A673 (cell line): ENCODE measurements at regions not wholly inside any gene's neighbourhood (a gene's known extent, or its start where the extent isn't known, plus 50 kb on each side); places are given as distances from the start of the nearest gene placed in this dataset.

ENCODE experiments used
- BruUV-seq: library from RNA; stranded (reverse); fragments of 400-500 nt; replicated peaks from 2 replicates; lab custom pipeline; 2021; lab: Mats Ljungman, UMichigan
- CTCF ChIA-PET: fragments of 300-600 bp; sonication (Branson Sonifier 250); formaldehyde crosslinking; loops from one replicate; lab custom pipeline; 2022; ENCODE audit warnings: antibody characterized with exemption; lab: Charles Lee
- POLR2A ChIA-PET: fragments of 300-600 bp; sonication (Branson Sonifier 250); formaldehyde crosslinking; loops from one replicate; lab custom pipeline; 2022; ENCODE audit warnings: antibody characterized with exemption; ENCODE audit not compliant: low non-redundant PET; lab: Charles Lee
- DNase-seq: peaks from one replicate; pipeline ENCODE4 v3.0.0-alpha.2; 2015; ENCODE audit warnings: low spot score
- H3K27ac ChIP-seq: fragments of 200-600 bp; sonication (generic); 2 replicates; pipeline ENCODE4 v1.5.1; 2016; ENCODE audit warnings: mixed run types, low read depth, mild to moderate bottlenecking, mixed read lengths, antibody characterized with exemption, low read length; ENCODE audit not compliant: poor library complexity, severe bottlenecking
- H3K27me3 ChIP-seq: fragments of 200-600 bp; sonication (generic); replicated peaks from 2 replicates; pipeline ENCODE4 v1.6.1; 2017; ENCODE audit warnings: mixed run types, low read depth, mild to moderate bottlenecking, mixed read lengths, antibody characterized with exemption, low read length; ENCODE audit not compliant: insufficient read depth, poor library complexity
- H3K36me3 ChIP-seq: fragments of 200-600 bp; sonication (generic); 2 replicates; pipeline ENCODE4 v1.6.1; 2016; ENCODE audit warnings: mixed run types, mild to moderate bottlenecking, mixed read lengths, antibody characterized with exemption, low read length; ENCODE audit not compliant: insufficient read depth, poor library complexity, severe bottlenecking
- H3K4me1 ChIP-seq: fragments of 200-600 bp; sonication (generic); 2 replicates; pipeline ENCODE4 v1.6.1; 2017; ENCODE audit warnings: mixed run types, mild to moderate bottlenecking, mixed read lengths, antibody characterized with exemption, low read length; ENCODE audit not compliant: insufficient read depth, poor library complexity, severe bottlenecking
- H3K4me3 ChIP-seq: fragments of 200-600 bp; sonication (generic); 2 replicates; pipeline ENCODE4 v1.5.1; 2016; ENCODE audit warnings: low read depth, mixed run types, mild to moderate bottlenecking, mixed read lengths, low read length; ENCODE audit not compliant: poor library complexity, severe bottlenecking
- H3K9me3 ChIP-seq: fragments of 200-600 bp; sonication (generic); 2 replicates; pipeline ENCODE4 v1.6.1; 2016; ENCODE audit warnings: mixed run types, low read depth, mild to moderate bottlenecking, mixed read lengths, antibody characterized with exemption, low read length; ENCODE audit not compliant: poor library complexity, severe bottlenecking
- EZH2 ChIP-seq: fragments of 200-600 bp; sonication (generic); IDR thresholded peaks from 2 replicates; pipeline ENCODE4 v1.6.1; 2017; ENCODE audit warnings: borderline replicate concordance, low read depth, mild to moderate bottlenecking, mixed read lengths, antibody characterized with exemption, low read length; ENCODE audit not compliant: poor library complexity, severe bottlenecking
- intact Hi-C: fragments of 100-400 bp; cut with micrococcal nuclease; formaldehyde crosslinking; loops from one replicate; pipeline ENCODE4 v1.10.0; 2022; ENCODE audit not compliant: unreplicated experiment
- TF ChIP-seq, protein P1 (sequence below): fragments of 300-800, 200-600 bp; sonication (generic); conservative IDR thresholded peaks from 2 replicates; pipeline ENCODE4 v1.5.1; 2017; ENCODE audit warnings: low read depth, mild to moderate bottlenecking, antibody characterized with exemption, low read length, moderate library complexity, mixed read lengths

DNA sequence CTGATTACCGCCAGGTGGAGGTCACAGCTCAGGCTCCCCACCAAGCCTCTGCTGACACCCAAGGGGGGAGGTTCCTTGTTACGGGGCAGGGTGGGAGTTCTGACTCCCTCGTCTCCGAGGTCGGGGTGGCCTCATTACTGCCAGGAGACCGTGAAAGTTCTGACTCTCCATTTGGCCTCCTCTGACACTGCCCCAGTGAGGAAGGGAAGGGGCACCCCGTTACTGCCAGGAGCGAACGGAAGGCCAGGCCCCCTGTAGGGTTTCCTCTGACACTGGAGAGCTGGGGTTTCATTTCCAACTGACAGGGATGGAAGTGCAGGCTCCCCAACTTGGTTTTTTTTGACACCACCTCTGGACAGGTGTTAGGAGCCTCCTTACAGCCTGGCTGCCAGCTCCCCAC is 138.1 kb upstream of the EEPD1 start:
- DNase-seq = no peak
- Histone ChIP-seq H3K9me3 (no peaks in the 10 kb centered on the region), H3K27ac (no peak overlapping the region), H3K36me3 (no peaks in the 10 kb centered on the region), H3K4me3 (no peak overlapping the region), H3K4me1 (peaks cover 6% of the 10 kb centered on the region), H3K27me3 (no peaks in the 10 kb centered on the region)
- CTCF ChIA-PET = no interaction called here
- TF ChIP-seq EZH2 = no peak
- TF ChIP-seq, protein P1, sequence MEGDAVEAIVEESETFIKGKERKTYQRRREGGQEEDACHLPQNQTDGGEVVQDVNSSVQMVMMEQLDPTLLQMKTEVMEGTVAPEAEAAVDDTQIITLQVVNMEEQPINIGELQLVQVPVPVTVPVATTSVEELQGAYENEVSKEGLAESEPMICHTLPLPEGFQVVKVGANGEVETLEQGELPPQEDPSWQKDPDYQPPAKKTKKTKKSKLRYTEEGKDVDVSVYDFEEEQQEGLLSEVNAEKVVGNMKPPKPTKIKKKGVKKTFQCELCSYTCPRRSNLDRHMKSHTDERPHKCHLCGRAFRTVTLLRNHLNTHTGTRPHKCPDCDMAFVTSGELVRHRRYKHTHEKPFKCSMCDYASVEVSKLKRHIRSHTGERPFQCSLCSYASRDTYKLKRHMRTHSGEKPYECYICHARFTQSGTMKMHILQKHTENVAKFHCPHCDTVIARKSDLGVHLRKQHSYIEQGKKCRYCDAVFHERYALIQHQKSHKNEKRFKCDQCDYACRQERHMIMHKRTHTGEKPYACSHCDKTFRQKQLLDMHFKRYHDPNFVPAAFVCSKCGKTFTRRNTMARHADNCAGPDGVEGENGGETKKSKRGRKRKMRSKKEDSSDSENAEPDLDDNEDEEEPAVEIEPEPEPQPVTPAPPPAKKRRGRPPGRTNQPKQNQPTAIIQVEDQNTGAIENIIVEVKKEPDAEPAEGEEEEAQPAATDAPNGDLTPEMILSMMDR = no peak
- POLR2A ChIA-PET = no interaction called here
- no TSS peak for BruUV-seq
- intact Hi-C loops = no loop called here

DNA sequence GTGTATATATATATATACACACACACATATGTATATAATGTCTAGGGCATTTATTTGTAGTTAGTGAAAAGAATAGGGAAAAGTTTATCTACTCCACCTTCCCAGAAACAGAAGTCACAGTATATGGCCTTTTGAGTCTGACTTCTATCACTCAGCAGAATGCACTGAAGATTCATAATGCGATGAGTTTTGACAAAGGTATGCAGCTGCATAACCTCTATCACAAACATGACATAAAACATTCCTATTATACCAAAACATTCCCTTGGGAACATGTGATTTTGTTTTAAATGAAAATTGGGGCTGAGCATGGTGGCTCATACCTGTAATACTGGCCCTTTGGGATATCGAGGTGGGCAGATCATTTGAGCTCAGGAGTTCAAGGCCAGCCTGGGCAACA is 137.3 kb upstream of the EEPD1 start:
- no peak overlapping the region for H3K4me3 ChIP-seq
- no peaks in the 10 kb centered on the region for H3K9me3 ChIP-seq
- POLR2A ChIA-PET = no interaction called here
- no peak overlapping the region for H3K27ac ChIP-seq
- BruUV-seq = no TSS peak
- CTCF ChIA-PET = no interaction called here
- no peaks in the 10 kb centered on the region for H3K36me3 ChIP-seq
- H3K4me1 ChIP-seq = peaks cover 6% of the 10 kb centered on the region
- no peak for DNase-seq
- intact Hi-C loops = no loop called here
- H3K27me3 ChIP-seq = no peaks in the 10 kb centered on the region
- no peak for TF ChIP-seq EZH2
- TF ChIP-seq, protein P1 = no peak

DNA sequence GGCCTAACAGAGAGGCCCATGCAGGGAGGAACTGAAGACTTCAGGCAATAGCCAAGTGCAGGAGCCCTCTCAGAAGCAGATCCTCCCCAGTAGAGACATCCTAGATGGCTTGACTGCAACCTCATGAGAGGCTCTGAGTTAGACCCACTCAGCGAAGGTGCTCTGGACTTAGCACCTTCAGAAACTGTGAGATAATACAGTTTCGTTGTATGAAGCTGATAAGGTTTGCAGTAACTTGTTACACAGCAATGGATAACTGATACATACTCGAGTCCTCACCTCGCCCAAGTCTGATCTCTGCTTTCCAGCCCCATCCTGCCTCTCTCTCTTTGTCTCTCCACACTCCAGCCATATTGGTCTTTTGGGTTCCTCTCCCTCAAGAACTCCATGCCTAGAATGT is 136.4 kb upstream of the EEPD1 start:
- no peak for DNase-seq
- no TSS peak for BruUV-seq
- Histone ChIP-seq H3K27me3 (no peaks in the 10 kb centered on the region), H3K27ac (no peak overlapping the region), H3K4me1 (peaks cover 3% of the 10 kb centered on the region), H3K4me3 (no peak overlapping the region), H3K9me3 (no peaks in the 10 kb centered on the region), H3K36me3 (no peaks in the 10 kb centered on the region)
- CTCF ChIA-PET = no interaction called here
- POLR2A ChIA-PET = no interaction called here
- intact Hi-C loops = no loop called here
- no peak for TF ChIP-seq EZH2
- TF ChIP-seq, protein P1 = no peak
